IPS-15b (cell line): ENCODE measurements at regions not wholly inside any gene's neighbourhood (a gene's known extent, or its start where the extent isn't known, plus 50 kb on each side); places are given as distances from the start of the nearest gene placed in this dataset.

Source experiments
- H3K27me3 ChIP-seq: one replicate; pipeline ENCODE4 v1.6.1; 2013; ENCODE audit warnings: low read length; ENCODE audit not compliant: control insufficient read depth, insufficient read depth
- H3K36me3 ChIP-seq: one replicate; pipeline ENCODE4 v1.6.1; 2013; ENCODE audit warnings: low read length; ENCODE audit not compliant: control insufficient read depth, insufficient read depth
- H3K4me1 ChIP-seq: one replicate; pipeline ENCODE4 v1.6.1; 2013; ENCODE audit warnings: mild to moderate bottlenecking, low read length; ENCODE audit not compliant: control insufficient read depth, insufficient read depth
- H3K4me3 ChIP-seq: one replicate; pipeline ENCODE4 v1.5.1; 2013; ENCODE audit warnings: low read depth, low read length
- H3K9ac ChIP-seq: one replicate; pipeline ENCODE4 v1.6.1; 2013; ENCODE audit warnings: low read depth, mild to moderate bottlenecking, low read length
- H3K9me3 ChIP-seq: one replicate; pipeline ENCODE4 v1.6.1; 2013; ENCODE audit warnings: mild to moderate bottlenecking, low read length; ENCODE audit not compliant: control insufficient read depth, insufficient read depth

GRCh38 chr2:64789466-64790320 is 136.0 kb upstream of the SERTAD2 start:
- H3K4me1 ChIP-seq: no peaks in the 10 kb centered on the region
- H3K27me3 ChIP-seq: peaks cover 2% of the 10 kb centered on the region
- no peak overlapping the region for H3K4me3 ChIP-seq
- H3K9ac ChIP-seq: no peak overlapping the region
- no peaks in the 10 kb centered on the region for H3K9me3 ChIP-seq
- no peaks in the 10 kb centered on the region for H3K36me3 ChIP-seq

- peaks cover 15% of the 10 kb centered on the region for H3K27me3 ChIP-seq
- H3K36me3 ChIP-seq: no peaks in the 10 kb centered on the region
- no peak overlapping the region for H3K9ac ChIP-seq
- H3K4me3 ChIP-seq: no peak overlapping the region
- H3K9me3 ChIP-seq: no peaks in the 10 kb centered on the region
- no peaks in the 10 kb centered on the region for H3K4me1 ChIP-seq
These were observed 138.6 kb upstream of the SERTAD2 start for GRCh38 chr2:64792300-64792699.

- H3K4me3 ChIP-seq: no peak overlapping the region
- no peaks in the 10 kb centered on the region for H3K4me1 ChIP-seq
- H3K9me3 ChIP-seq: no peaks in the 10 kb centered on the region
- H3K9ac ChIP-seq: no peak overlapping the region
- peaks cover 15% of the 10 kb centered on the region for H3K27me3 ChIP-seq
- no peaks in the 10 kb centered on the region for H3K36me3 ChIP-seq
These were observed 139.4 kb upstream of the SERTAD2 start for GRCh38 chr2:64792995-64793639.

- Histone ChIP-seq H3K36me3 (no peaks in the 10 kb centered on the region), H3K27me3 (peaks cover 15% of the 10 kb centered on the region), H3K4me3 (no peak overlapping the region), H3K4me1 (no peaks in the 10 kb centered on the region), H3K9me3 (no peaks in the 10 kb centered on the region), H3K9ac (no peak overlapping the region)
These were observed 140.0 kb upstream of the SERTAD2 start for GRCh38 chr2:64793701-64794100.

GRCh38 chr2:64794426-64794995 is 140.8 kb upstream of the SERTAD2 start:
- Histone ChIP-seq H3K9ac (no peak overlapping the region), H3K4me1 (no peaks in the 10 kb centered on the region), H3K4me3 (no peak overlapping the region), H3K27me3 (peaks cover 15% of the 10 kb centered on the region), H3K9me3 (no peaks in the 10 kb centered on the region), H3K36me3 (no peaks in the 10 kb centered on the region)

GRCh38 chr2:64795024-64795592 is 141.4 kb upstream of the SERTAD2 start:
- Histone ChIP-seq H3K9me3 (no peaks in the 10 kb centered on the region), H3K4me3 (no peak overlapping the region), H3K9ac (no peak overlapping the region), H3K27me3 (peaks cover 15% of the 10 kb centered on the region), H3K36me3 (no peaks in the 10 kb centered on the region), H3K4me1 (no peaks in the 10 kb centered on the region)

- no peaks in the 10 kb centered on the region for H3K36me3 ChIP-seq
- H3K4me3 ChIP-seq: no peak overlapping the region
- H3K9ac ChIP-seq: no peak overlapping the region
- H3K4me1 ChIP-seq: no peaks in the 10 kb centered on the region
- no peaks in the 10 kb centered on the region for H3K9me3 ChIP-seq
- peaks cover 18% of the 10 kb centered on the region for H3K27me3 ChIP-seq
These were observed 143.2 kb upstream of the SERTAD2 start for GRCh38 chr2:64796926-64797325.

- Histone ChIP-seq H3K4me3 (no peak overlapping the region), H3K9ac (no peak overlapping the region), H3K9me3 (no peaks in the 10 kb centered on the region), H3K27me3 (peaks cover 18% of the 10 kb centered on the region), H3K4me1 (no peaks in the 10 kb centered on the region), H3K36me3 (no peaks in the 10 kb centered on the region)
These were observed 144.3 kb upstream of the SERTAD2 start for GRCh38 chr2:64797881-64798575.

- Histone ChIP-seq H3K36me3 (no peaks in the 10 kb centered on the region), H3K4me3 (no peak overlapping the region), H3K9me3 (no peaks in the 10 kb centered on the region), H3K9ac (no peak overlapping the region), H3K4me1 (no peaks in the 10 kb centered on the region), H3K27me3 (peaks cover 18% of the 10 kb centered on the region)
These were observed 146.0 kb upstream of the SERTAD2 start for GRCh38 chr2:64799592-64800252.

GRCh38 chr2:64803776-64804175 is 150.1 kb upstream of the SERTAD2 start:
- no peak overlapping the region for H3K4me3 ChIP-seq
- H3K4me1 ChIP-seq: no peaks in the 10 kb centered on the region
- no peaks in the 10 kb centered on the region for H3K9me3 ChIP-seq
- H3K36me3 ChIP-seq: no peaks in the 10 kb centered on the region
- peaks cover 3% of the 10 kb centered on the region for H3K27me3 ChIP-seq
- H3K9ac ChIP-seq: no peak overlapping the region

GRCh38 chr2:64804651-64805050 is 150.9 kb upstream of the SERTAD2 start:
- Histone ChIP-seq H3K4me1 (no peaks in the 10 kb centered on the region), H3K9me3 (no peaks in the 10 kb centered on the region), H3K9ac (no peak overlapping the region), H3K36me3 (no peaks in the 10 kb centered on the region), H3K27me3 (peaks cover 3% of the 10 kb centered on the region), H3K4me3 (no peak overlapping the region)
